Non-pigmented ciliary epithelial cell (primary cell): ENCODE measurements at regions not wholly inside any gene's neighbourhood (a gene's known extent, or its start where the extent isn't known, plus 50 kb on each side); places are given as distances from the start of the nearest gene placed in this dataset.

ENCODE experiments used
- DNase-seq: peaks from one replicate; pipeline ENCODE4 v3.0.0-alpha.2; 2010; ENCODE audit warnings: low read depth

DNA sequence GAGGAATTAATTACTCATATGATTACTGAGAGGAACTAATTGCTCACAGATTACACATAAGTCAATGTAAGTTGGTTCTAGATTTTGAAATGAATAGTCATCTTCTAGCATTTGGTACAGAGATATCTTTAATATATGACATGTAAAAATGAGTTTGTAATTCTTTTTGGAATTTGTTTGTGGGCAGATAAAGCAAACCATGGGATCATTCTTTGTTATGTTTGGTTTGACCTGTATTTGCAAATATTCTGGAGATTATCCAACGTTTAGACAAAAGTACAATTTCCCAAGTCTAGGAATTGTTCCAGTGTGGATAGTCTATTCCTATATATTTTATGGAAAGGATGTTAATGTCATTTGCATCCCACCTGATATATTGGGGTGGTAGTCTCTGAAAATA, 309.6 kb upstream of the EDNRB start:
- no peak for DNase-seq

DNA sequence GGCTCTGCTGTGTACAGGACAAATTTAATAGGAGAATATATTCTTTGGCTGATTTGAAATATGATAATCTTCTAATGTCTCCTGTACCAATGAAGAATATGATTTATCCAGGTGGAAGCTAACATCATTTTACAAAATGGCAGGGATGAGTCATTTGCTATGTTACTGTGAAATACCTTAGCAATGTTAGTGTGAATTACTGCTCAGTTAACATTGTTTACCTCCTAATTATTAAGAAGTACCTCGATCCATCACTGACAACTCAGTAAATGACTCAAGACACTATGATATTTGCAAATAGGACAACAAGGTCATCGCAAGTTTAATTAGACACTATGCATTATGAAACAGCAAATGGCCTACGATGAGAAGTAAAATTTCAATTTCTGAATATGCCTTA, 309.1 kb upstream of the EDNRB start:
- DNase-seq: no peak

DNA sequence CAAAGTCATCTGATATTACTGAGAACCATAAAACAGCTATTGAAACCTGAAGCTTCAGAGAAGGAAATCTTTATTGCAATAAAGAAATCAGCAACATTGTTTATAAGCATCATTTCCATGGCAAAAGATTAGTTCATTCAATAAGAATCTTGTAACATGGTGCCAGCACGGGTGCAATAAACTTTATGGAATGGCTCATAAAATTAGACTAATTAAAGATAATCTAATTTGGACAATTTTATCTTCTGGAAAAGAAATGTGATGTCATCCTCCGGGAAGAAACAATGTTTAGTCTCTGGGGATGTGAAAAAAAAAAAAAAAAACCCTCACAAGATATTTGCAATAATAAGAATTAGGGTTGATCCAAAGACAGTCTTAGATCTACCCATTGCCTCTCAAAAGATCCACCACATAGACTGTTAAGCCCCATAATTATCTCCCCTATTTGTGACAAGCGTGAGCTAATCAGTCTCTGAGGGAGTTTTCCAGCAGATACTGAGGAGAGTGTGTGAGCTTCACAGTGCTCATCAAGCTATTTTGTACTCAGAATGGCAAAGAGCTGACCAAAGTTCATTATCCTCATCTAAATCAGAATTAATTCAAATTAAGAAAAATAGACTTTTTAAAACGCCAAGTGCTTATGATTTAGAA, 297.0 kb upstream of the EDNRB start:
- no peak for DNase-seq

DNA sequence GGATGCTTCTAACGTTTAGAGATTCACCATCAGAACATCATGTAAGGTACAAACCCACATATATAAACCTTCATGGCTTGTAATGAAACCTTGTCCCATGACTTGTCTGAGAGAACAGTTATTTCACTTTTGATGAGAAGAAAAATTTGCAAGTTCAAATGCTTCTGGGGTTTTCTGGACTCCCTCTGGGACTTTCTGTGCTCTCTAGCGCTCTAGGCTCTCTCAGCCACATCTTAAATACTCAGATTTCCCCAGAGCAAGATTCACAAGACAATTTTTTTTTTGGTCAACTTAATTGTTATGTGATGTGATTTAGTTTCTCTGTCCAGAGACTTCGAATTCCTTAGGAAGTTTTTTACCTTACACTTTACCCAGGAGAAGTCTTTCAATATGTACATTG, 282.8 kb upstream of the EDNRB start:
- DNase-seq: no peak

DNA sequence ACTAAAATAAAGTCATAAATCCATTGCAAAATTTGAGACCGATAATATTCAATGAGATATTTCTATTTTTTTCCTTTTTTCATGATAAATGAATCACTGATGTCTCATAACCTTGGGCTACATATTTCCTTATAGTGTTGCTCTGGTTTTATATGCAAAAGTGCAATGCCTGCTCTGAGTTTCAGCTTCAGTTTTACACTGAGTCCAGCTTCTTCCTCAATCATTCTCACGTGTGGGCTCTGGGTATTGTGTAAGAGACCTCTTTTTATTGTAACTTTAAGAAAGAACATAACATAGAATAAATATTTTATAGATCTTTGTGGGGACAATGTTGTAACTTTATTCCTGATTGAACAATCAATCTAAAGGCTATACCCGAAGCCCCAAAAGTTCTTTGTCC, 280.2 kb upstream of the EDNRB start:
- DNase-seq: no peak

DNA sequence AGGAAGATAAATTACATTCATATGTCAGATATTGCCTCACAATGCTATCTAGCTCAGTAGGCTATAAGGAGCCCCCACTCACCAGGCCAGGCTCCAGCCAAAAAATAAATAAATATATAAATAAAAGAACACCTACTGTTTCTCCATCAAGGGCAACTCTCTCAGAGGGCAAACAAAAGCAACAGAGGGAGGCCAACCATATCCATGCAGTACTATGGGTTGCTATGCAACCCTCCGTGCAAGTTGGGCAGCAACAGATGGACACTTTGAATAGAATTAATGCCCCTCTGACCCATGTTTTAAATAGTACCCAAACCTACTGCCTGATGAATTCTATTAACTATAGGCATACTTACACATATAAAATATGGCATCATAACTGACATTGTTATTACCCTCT, 279.8 kb upstream of the EDNRB start:
- no peak for DNase-seq

DNA sequence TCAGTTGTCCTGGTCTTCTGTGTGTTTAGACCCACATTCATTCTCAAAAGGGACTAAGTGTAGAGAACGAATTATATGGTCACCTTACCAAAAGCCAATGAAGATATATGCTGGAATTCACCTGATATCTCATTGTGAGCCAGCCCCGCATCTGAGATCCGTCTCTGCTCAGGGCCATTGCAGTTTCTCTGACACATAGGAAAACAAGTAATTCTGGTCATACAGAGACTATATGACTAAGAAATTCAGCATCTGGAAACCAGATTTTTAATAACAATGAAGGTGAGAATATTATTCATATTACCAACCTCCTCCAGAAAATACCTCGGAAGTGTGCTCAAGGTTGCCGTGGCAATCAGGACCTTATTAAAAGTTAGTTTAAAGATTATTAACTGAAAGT, 278.6 kb upstream of the EDNRB start:
- no peak for DNase-seq

DNA sequence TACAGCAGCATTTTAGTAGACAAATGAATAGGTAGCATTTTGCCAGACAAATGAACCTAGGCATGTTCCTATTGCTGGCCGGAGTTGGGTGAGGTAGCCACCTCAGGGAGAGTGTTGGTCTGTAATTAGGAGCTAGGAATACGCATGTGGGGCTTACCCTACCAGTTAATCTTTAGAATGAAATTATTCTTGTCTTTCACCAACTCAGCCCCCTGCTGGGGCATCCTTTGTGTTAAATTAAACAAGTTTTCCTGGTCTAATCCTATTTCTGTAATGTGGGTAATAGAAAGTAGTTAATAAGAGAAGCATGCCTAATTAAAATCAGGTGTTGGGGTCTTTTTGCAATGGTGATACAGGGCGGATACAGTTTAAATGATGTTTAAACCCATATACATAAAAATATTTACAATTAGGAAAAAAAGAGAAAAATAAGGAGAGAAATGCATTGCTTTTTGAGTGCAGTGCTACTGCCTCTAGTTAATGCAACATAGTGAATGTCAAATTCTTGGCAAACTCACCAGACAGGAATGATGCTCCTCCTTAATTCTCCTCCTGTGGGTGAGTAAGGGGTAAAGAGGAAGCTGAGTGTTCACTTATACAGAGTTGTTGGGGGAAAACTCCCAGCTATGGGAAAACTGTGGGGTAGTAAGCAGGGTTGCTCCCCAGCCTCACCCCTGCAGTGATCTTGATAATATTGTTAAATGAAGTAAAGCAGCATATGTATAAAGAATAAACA, 276.4 kb upstream of the EDNRB start:
- DNase-seq: no peak

DNA sequence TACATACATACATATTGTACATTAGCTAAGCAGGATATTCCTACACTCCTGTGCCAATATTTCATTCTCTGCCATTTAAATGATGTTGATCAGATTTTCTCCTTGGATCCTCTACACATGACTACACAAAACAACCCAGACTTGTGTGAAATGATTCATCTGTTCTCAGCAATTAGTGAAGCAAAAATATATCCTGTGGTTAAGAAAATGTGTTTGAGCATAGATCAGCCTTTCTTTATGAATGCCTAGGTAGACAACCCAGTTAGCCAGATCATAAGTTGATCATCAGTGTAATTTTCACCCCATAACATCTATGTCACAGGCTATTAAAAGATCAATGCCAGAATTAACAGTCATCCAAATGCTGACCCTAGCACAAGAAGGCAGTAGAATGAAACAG, 275.2 kb upstream of the EDNRB start:
- no peak for DNase-seq

DNA sequence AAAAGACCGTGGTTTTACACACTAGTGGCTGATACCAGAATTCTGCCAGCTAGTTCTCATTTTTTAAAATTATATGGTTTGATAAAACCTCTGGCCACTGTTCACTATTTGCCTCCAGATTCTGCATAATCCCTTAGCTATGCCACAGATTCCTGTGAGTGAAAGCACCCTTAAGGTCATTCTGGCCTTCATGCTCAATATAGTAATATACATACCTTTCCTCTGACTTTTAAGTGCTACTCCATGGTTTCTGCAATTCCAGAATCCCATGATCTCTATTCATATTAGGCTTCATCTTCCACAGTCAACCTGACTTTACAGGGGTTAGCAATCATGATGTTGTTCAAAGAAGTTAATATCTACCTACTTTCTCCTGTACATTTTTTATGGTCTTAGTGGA, 274.1 kb upstream of the EDNRB start:
- DNase-seq: no peak

DNA sequence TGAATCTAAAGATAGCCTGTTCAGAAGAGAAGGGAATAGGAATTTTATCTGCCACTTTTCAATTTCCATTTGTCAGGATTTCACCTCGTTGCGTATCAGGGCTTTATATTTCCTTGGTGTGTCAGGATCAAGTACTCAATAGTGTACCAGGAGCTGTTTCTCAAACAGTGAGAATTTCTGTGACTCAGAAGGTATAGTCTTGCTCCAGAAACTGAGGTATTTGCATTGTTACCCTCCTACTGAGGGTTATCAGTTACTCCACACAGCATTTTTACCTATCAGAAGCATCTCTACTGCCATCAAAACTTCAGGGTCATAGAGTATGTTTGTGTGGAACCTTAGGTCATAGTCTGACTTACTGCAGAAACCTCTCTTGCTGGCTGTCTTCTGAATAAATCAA, 271.7 kb upstream of the EDNRB start:
- no peak for DNase-seq

DNA sequence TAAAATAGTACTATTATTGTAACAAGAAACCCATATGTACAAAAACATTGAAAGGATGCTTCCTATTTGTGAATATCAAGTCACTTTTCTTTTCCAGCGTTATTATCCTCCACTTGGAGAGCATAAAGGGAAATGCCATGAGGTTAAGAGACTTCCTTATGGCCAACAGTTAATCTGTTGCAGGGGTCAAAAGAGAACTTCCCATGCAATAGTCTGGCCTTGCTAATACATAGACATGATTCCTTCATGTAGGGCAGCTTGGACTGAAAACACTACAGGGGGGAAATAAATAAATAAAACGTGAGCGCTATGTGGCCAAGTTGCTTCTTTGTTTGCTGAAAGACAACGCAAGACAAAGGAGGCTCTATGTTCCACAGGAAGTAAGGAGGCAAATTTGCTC, 269.1 kb upstream of the EDNRB start:
- no peak for DNase-seq

DNA sequence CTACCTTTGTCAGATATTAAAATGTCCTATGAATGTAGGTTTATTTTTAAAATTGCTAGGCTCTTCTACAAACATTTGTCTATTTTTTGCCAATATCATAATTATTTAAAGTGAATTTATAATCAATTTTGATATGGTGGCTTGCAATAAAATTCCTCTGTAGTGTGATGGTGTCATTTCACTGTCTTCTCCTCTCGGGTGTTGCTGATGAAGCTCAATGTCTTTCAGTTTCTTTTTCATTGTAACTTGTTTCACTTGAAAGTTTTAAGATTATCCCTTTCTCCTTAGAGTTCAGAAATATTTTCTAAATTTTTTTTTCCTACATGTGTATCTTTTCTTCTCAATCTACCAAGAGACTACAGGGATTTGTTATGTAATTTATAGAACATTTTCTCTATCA, 267.1 kb upstream of the EDNRB start:
- DNase-seq: no peak

DNA sequence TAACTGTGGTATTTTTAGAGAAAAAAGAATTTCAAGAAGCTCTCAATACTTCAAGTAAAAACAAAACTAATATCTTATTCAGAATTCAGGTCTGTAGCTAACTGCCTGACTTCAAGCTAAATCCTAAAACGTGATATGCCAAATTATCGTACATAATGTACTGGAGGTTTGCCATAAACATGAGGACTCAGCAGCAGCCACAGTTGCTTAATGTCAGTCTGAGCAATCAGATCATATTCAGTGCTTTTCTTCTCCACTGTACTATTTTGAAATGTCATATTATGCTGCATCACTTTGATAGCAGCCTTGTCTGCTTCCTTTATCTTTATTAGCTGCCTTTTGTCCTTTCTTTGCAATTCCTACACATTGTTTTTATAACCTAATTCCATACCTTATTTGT, 265.1 kb upstream of the EDNRB start:
- no peak for DNase-seq

DNA sequence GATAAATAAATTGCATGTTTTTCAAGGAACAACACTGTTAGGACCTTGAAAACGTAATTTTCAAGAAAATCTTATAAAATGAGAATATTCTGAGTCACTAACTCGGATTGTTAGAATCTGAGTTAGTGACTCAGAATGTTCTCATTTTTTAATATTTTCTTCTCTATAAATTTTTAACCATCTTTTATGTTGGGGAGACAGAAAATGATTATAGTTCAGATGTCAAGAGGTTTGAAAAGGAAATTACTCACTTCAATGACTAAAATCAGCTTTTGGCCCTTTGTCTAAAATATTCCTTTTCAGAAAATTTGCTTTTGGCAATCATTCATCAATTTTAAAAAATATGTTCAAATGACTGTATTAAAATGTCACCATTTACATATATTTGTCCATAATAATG, 264.2 kb upstream of the EDNRB start:
- no peak for DNase-seq

DNA sequence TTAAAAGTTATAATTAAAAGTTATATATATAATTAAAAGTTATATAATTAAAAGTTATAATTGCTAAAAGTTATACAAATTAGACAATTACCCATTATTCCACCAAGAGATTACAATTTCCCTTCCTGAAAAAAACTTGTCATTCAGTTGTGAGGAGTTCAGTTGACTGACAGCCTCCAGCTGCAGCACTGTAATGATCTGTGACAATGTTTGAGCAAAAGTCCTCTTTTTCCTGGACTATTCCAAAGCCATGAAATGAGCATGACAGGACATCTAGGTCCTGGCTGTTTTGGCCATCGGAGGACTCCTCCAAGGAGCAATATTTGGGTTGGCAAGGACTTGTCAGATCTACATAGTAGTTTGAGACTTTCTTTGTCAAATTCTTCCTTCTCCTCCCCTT, 258.7 kb upstream of the EDNRB start:
- DNase-seq: no peak

DNA sequence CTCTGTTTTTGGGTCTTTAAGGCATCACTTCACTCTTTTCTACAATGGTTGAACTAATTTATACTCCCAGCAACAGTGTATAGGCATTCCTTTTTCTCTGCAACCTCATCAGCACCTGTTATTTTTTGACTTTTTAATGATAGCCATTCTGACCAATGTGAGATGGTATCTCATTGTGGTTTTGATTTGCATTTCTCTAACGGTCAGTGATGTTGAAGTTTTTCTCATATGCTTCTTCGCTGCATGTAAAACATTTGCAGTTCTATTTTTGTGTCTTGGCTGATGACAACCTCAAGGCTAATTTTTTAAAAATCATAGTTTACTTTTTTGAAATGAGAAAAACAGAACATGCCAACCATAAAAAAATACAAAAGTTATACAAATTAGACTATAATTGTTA, 258.2 kb upstream of the EDNRB start:
- DNase-seq: no peak

DNA sequence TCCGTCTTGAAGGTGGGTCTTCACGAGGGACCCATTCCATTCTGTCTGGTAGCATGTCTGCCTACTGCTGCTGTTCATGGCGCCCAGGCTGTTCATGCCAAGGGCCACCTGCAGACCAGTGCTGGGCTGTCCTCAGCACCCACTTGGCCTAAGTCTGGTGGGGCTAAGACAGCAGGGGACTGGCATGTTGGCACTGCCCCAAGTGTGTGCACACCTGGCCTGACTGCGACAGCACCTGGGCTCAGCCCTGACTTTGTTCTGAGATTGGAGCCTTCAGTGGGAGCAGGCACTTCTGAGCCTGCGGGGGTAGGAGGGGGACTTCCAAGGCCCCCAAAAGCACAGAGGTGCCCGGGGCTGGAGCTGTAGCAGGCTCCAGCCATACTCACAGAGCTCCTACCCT, 250.8 kb upstream of the EDNRB start:
- no peak for DNase-seq

DNA sequence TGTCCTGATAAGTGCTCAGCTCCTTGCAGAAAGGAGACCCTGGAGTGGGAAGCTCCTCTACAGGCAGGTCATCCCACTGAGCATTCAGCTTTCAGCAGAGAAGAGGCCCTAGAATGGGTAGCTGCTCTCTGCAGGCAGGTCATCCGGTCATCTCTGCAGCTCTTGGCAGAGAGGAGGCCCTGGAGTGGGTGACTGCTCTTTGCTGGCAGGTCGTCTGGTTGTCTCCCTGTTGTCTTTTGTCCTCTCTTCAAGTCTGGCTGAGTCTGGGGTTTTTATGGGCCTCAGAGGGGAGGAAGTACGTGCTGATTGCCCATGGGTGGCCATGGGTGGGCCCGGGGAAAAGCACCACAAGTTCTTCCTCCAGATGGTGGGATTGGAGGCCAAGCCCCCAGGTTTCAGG, 250.3 kb upstream of the EDNRB start:
- no peak for DNase-seq

DNA sequence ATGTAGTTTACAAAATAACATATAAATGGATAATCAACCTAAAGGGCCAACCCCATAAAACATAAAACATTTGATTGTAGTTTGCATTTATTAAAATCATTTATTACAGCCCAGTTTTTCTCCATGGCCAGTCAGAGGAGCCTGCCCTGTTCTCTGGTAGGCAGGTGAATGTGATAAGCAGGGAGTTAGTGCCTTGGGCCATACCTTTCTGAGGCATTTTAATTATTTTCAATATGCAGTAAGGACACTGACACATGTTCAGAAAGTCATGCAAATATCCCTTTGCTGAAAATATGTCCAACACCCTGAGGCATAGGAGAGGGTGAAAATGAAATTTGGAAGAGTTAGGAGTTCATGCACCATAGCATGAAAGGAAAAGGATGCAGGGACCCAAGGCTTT, 242.6 kb upstream of the EDNRB start:
- DNase-seq: no peak

DNA sequence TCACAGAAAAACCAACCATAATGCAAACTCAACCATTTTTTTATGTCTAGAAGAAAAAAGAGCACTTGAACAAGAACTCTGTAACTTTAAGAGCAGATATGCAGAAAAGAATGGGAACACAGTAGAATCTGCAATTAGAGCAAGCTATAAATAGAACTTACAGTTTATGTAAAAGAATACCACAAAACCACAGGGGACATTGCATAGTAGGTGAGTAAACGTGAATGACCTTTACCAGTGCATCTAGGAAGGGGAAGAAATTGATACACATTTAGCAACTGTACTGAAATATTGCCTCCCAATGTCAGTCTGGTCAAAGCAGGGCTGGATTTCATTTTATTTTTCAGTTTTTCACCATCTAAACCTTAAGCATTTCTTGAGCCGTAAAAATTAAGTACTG, 242.2 kb upstream of the EDNRB start:
- DNase-seq: peak; percentile 51

DNA sequence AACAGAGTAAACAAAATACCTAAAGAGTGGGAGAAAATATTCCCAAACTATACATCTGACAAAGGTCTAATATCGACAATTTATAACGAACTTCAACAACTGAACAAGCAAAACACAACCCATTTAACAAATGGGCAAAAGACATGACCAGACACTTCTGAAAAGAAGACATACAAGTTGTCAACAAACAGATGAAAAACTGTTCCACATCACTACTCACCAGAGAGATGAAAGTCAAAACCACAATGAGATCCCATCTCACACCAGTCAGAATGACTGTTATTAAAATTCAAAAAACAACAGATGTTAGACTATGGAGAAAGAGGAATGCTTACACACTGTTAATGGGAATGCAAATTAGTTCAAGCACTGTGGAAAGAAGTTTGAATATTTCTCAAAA, 233.8 kb upstream of the EDNRB start:
- no peak for DNase-seq

DNA sequence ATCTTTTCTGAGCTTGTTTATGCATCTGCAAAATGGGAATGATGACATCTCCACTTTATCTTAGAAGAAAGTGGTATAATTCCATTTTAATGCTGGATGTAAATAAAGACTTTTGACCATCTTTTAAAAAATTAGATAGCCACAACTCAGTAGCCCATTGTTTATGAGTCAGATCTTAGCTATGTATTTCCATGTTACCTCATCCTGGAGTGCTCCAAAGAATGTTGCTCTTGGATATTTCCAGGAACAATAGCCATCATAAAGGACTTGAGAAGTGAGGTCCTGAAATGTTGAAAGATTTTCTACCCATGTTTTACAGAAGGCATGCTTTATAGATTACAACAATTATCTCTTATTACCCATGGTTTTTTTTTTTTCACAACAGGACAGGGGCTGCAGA, 229.3 kb upstream of the EDNRB start:
- peak; percentile 62 for DNase-seq

DNA sequence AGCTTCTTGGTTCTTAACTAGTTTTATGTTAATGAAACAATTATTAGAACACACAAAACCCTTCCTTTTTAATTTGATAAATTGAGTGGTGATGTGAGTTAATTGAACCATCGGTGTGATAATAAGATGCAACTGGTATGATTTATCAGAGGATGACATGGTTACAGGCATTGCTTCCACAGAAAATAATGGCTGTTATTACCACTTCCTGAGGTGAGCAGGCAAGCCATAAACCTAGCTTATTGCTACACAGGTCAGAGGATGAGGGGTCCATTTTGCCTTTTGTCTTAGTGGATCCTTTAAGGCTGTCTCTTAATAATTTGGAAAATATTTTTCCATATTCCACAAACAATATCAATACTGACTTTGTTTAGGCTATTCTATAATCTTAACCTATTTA, 226.6 kb upstream of the EDNRB start:
- no peak for DNase-seq
